ENCODE measurements at regions not wholly inside any gene's neighbourhood (a gene's known extent, or its start where the extent isn't known, plus 50 kb on each side); places are given as distances from the start of the nearest gene placed in this dataset.

DNA sequence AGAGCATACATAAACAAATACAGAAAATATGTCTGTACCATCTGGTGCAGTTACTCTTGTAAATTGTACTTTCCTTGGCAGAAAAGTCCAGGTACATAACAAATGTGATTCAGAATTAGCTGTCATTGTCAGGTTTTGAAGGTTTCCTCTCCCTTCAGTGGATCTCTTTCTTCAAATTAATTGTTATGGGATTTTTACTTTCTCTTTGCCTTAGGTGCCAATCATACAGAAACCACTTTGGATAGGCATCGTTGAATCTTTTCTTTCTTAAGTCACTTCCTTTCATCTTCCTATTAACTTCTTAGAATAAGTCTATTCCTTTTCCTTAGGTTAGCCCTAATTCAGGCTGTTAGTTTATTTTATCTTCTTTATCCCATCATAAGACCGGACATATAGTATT, 1992.1 kb upstream of the IGFBP7 start:
- TF ChIP-seq, protein P1, sequence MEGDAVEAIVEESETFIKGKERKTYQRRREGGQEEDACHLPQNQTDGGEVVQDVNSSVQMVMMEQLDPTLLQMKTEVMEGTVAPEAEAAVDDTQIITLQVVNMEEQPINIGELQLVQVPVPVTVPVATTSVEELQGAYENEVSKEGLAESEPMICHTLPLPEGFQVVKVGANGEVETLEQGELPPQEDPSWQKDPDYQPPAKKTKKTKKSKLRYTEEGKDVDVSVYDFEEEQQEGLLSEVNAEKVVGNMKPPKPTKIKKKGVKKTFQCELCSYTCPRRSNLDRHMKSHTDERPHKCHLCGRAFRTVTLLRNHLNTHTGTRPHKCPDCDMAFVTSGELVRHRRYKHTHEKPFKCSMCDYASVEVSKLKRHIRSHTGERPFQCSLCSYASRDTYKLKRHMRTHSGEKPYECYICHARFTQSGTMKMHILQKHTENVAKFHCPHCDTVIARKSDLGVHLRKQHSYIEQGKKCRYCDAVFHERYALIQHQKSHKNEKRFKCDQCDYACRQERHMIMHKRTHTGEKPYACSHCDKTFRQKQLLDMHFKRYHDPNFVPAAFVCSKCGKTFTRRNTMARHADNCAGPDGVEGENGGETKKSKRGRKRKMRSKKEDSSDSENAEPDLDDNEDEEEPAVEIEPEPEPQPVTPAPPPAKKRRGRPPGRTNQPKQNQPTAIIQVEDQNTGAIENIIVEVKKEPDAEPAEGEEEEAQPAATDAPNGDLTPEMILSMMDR (IDR thresholded peaks at IDR 0.05; ENCODE audit: low read depth, low read length): no peak
- DNase-seq (ENCODE audit: low read depth in 2 of 2): no peak
- H3K4me3 ChIP-seq (replicated peaks in 1 of 2; ENCODE audit: low read depth in 2 of 2, low read length in 2 of 2): no peak overlapping the region

DNA sequence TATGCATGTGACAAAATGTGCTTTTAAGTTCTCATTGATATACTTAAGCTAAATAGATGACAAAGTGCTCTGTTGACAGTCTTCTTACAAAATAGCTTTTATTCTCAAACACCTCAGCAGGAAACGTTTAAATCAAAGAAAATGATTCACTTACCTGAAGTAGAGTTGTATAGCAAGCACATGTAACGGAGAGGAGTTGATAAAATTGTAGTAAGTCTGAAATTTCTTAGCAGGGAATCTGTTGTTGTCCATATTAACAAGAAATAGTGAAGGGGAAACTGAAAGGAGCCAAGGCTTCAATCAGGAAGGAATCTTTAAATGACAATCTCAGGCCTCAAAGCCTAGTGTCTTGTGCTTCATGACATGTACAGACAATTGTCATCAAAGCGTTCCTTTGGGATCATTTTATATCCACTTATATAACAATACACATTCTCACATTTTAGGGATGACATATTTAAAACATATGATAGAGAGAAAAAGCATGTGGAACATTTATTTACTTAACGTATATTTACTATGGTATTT, 2010.2 kb upstream of the IGFBP7 start:
- TF ChIP-seq, protein P1 (IDR thresholded peaks at IDR 0.05; ENCODE audit: low read depth, low read length): no peak
- no peak for DNase-seq (ENCODE audit: low read depth in 2 of 2)
- no peak overlapping the region for H3K4me3 ChIP-seq (replicated peaks in 1 of 2; ENCODE audit: low read depth in 2 of 2, low read length in 2 of 2)

DNA sequence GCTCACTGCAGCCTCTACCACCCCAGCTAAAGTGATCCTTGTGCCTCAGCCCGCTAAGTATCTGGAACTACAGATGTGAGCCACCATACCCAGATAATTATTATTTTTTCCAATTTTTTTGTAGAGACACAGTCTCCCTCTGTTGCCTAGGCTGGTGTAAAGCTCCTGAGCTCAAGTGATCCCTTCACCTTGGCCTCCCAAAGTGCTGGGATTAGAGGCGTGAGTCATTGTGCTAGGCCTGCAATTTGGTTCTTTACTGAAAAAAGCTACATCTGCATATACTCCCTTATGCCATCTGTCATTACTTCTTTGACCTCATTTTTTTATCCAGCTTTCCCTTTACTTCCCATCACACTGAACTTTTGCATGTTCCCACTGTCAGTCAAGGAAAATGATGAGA, 2012.4 kb upstream of the IGFBP7 start:
- H3K4me3 ChIP-seq (replicated peaks in 1 of 2; ENCODE audit: low read depth in 2 of 2, low read length in 2 of 2): no peak overlapping the region
- DNase-seq (ENCODE audit: low read depth in 2 of 2): no peak
- TF ChIP-seq, protein P1 (IDR thresholded peaks at IDR 0.05; ENCODE audit: low read depth, low read length): no peak

DNA sequence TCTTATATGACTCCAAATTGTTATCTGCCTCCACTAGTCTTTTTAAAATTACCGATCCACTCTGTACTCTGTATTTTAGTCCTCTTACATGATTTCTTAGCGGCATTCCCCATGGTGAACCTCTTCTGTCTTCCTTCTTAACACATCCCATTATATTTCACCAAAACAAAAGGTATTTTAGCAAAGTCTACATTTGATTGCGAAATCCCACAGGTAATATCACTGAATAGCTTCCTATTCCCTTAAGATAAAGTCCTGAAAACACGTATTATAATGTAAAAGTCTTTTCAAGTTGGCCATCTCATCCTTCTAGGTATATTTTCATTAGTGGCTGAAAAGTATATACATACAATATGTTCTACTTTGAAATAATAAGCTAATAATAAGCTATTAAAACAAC, 2016.0 kb upstream of the IGFBP7 start:
- TF ChIP-seq, protein P1 (IDR thresholded peaks at IDR 0.05; ENCODE audit: low read depth, low read length): no peak
- no peak overlapping the region for H3K4me3 ChIP-seq (replicated peaks in 1 of 2; ENCODE audit: low read depth in 2 of 2, low read length in 2 of 2)
- DNase-seq (ENCODE audit: low read depth in 2 of 2): no peak

DNA sequence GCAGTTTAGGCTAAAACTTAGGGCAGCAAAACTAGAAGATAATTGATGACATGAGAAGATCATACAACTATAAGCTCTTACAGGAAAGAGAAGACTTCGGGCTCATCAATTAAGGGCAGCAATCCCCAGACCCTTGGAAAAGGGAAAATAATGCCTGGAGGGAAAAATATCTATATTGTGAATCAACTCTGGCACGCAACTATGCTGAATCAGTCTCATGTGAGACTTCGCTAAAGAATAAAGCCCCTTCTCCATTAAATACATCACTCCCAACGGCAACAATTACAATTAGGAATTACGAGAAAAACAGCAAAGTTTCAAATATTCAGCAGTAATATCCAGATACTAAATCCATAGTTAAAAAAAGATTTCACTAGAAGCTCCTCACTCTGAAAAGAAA, 2016.8 kb upstream of the IGFBP7 start:
- no peak overlapping the region for H3K4me3 ChIP-seq (replicated peaks in 1 of 2; ENCODE audit: low read depth in 2 of 2, low read length in 2 of 2)
- no peak for DNase-seq (ENCODE audit: low read depth in 2 of 2)
- TF ChIP-seq, protein P1 (IDR thresholded peaks at IDR 0.05; ENCODE audit: low read depth, low read length): no peak

DNA sequence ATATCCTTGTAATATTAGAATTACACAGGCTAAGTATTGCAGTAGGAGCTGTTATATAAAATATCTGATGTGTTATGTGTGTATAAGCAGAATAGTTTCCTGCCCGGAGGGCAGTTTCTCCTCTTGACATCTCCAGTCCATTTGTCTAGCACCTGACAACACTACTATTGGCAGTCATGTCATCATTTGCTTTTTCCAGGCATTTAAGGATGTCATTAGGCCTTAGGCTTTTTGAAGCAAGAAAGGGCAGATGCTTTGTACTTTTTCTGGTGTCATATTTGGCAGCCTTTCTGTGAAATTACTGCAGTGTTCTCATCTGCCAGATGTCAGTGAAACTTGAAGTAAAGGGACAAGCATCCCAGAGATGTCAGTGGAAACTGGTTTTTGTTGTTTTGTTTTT, 2017.6 kb upstream of the IGFBP7 start:
- DNase-seq (ENCODE audit: low read depth in 2 of 2): no peak
- H3K4me3 ChIP-seq (replicated peaks in 1 of 2; ENCODE audit: low read depth in 2 of 2, low read length in 2 of 2): no peak overlapping the region
- TF ChIP-seq, protein P1 (IDR thresholded peaks at IDR 0.05; ENCODE audit: low read depth, low read length): no peak
